GM19240 (cell line): ENCODE measurements at regions not wholly inside any gene's neighbourhood (a gene's known extent, or its start where the extent isn't known, plus 50 kb on each side); places are given as distances from the start of the nearest gene placed in this dataset.

Experiments
- DNase-seq: peaks from one replicate; pipeline ENCODE4 v3.0.0; 2011; ENCODE audit warnings: low spot score; ENCODE audit not compliant: insufficient read length

DNA sequence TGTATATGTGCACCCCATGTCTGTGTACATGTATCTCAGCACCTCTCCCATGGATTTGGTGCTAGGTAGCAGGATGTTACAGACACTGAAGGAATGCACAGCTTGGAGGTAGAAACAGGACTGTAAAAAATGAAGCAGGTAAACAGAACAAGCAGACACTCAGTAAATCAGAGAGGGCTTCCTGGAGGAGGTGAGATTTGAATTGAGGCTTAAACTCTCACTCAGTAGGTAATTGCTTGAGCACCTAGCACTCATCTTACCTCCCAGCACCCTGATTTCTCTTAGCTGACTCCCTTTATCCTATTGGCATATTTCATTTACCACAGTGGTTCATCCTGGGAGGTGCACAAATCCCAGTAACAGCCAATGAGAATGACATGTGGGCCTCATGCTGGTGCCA is 537.9 kb upstream of the RAB6C start:
- DNase-seq: no peak

DNA sequence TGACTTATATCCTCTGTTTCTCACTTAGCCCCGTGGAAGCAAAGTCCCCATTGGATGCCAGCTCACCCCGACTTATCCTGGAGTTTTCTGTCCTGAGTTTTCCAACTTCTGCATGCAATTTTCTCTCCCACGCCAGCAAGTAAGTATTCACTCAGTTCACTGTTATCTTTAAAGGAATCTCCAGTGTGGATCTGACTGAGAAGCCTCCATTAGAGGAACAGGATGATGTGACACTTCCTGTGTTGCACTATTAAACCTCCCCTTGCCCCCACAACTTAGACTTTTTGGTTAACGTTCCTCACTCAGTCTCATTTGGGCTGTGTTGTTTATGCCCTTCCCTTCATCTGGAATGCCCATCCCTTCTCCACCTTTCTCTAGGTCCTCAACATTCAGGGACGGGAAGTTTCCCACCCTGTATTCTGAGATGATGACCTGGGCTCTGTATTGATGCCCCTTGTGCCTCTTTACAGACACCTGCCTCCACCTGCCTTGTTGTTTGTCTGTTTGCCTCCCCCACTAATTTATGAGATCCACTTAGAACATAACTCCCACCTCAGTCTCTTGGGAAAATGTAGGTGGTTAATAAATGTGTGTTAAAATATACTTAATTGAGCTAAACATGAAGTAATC is 536.1 kb upstream of the RAB6C start:
- no peak for DNase-seq

DNA sequence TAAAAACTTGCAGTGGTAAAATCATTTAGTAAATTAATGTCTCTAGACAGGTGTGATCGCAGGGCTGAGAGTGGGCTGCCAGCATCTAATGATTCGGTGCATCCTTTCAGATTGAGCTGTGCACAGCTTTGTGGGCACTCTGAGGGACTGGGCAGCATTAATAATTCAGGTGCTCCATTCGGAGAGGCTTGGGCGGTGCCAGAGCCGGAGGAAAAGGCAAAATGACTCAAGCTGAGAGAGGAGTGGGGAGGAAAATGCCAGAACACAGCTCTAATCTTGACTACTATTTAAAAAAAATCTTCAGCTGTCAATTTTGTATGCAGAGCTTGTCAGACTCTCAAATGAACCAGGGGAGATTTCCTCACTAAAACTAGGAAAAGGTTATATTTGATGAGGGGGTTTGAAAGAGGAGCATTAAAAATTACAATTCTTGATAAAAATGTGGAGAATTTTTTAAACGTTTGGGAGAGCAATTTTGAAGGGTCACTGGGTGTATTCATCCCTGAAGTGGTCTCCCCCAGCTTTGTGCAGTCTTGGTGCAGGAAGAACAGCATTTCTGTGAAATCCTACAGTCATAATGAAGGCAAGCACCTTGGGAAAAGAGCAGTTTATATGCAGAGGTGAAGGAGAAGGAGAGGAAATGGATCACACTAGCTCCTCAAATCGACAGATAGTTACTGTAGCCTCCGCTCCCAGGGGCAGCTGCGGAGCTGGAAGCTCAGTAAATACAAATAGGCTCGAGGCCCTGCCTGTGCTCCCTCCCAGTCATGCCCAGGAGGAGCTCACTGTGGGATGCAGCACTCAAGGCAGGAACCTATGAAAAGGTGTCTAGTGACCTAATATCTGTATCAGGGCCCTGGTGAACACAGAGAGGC is 535.4 kb upstream of the RAB6C start:
- no peak for DNase-seq

DNA sequence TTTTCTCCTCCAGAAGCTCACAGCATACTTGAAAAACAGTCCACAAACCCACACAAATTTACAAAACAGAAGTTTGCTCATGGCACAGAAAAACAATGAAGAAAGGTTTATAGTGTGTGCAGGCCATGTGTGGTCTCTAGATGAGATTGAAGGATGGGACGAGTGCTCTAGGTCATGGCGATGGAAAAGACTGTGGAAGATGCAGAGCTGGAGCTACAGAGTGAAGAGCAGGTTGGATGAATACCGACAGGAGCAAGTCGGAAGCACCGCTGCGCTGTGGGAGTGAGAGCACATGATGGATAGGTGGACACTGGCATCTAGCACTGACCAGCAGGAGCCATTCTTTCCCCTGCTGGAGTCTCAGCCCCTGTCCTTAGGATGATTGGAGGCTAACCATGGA is 534.7 kb upstream of the RAB6C start:
- no peak for DNase-seq

DNA sequence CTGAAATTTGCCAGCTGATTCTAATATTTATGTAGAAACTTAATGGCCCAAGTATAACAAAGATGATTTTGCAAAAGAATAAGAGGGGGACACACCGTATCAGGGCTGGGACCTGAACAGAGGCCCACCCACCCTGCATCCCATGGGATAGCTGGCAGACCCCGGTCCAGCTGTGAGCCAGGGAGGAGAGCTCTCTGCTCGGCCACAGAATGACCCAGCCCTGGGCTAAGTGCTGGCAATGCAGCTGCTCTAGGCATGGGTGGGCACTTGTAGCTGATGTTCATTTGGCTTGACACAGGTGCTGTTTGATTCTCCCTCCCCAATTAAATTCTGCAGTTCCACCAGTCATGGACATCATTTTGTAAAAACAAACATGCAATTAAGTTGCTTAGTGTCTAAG is 522.8 kb upstream of the RAB6C start:
- DNase-seq: no peak

DNA sequence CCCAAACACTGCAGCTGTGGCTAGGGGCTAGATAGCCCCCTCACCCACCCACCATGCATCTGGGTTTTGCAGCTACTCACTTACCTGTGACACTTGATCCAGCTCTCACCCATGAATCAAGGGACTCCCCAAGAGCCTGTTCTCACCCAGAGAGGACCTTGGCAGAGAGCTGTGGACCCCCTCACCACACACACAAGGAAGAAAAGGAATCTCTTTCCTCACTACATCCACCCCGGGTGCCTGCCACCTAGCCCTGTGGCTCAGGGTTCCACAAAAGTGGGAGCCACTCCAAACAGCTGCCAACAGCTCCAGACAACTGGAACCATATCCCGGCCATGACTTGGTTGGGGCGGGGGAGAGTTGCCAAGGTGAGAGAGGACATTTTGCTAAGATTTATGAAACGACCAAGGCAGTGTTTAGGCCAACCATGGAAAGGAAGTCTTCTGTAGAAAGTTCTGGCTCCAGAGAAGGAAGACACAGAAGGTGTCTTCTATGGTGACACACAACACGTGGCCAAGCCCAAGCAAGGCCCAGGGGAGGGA is 522.1 kb upstream of the RAB6C start:
- DNase-seq: no peak

DNA sequence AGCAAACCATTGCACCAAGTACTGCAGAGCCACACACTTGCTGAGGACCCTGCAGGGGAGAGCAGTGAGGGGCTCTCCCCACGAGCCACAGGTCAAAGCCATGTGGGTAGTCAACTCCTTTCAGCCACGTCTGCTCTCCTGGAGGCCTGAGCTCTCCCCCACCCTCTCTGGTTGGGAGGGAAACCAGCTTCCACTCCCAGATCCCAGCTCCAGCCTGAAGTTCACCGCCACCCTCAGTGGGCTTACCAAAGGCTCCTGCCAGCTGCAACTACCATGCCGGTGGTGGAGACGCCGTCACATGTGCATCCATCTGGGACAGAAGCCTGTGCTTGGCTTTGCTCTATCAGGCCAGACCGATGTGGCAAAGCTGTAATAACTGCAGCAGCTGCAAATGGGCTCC is 521.5 kb upstream of the RAB6C start:
- DNase-seq: no peak

DNA sequence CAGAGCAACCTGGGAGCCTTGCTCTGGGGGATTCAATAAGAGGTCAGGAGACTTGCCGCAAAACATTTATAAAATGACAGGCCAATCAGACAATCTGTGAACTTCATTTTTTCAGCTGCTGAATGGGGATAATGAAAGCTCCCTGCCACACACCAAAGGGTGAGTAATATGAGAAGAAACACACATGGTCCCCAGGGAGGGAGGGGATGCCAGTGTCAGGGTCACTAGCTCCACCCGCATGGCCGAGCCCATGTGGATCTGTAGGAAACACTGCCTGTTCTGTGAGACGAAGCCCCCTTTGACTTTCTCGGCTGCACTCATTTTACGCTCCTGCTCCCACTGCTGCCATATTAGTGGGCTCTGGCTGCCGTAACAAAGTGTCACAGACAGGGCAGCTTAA is 521.0 kb upstream of the RAB6C start:
- DNase-seq: no peak

DNA sequence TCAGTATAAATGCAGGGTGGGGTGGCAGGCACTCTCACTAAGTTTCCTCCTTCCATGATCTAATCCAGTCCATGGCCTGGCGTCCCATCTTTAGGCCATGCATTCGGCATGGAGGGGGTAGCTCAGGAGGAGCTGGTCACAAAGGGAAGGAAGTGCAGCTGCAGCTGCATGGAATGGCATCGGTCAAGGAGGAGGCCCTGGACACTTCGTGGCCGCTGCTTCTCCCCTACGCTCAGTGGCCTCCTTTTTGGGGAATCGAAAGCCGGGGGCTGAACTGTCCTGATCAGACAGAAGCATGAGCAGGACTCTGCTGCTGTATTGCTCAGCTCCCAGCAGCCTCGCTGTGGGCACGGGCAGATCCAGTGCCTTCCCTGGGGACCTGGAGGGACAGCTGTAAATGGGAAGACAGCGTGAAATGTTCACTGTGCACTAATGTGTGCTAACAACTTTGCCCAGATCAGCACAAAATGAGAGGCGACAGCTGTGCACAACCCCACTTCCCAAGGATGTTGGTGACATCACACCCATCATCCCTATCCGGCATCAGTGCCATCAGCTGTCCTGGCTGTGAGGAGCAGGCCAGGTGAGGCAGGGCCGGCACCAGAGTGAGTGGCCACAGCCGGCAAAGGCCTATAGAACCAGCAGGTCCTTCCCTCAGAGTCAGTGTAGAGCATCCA is 520.1 kb upstream of the RAB6C start:
- DNase-seq: no peak

DNA sequence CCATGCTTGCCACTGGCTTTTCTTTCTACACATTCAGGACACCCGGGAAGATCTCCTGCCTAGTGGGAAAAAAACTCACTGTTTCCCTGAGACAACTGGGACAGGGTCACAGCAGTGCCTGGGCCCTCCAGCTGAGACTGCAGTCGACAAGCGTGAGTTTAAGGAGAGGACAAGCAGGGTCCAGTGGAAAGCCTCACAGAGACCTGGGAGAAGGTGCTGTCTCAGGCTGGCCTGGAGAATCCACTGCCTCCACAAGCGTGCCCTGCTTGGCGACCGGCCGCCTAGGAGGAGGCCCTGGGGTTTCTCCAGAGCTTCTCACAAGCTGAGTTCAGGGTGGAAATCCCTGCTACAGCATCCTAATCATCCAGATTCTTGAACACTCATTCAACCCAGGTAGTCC is 519.6 kb upstream of the RAB6C start:
- DNase-seq: no peak

DNA sequence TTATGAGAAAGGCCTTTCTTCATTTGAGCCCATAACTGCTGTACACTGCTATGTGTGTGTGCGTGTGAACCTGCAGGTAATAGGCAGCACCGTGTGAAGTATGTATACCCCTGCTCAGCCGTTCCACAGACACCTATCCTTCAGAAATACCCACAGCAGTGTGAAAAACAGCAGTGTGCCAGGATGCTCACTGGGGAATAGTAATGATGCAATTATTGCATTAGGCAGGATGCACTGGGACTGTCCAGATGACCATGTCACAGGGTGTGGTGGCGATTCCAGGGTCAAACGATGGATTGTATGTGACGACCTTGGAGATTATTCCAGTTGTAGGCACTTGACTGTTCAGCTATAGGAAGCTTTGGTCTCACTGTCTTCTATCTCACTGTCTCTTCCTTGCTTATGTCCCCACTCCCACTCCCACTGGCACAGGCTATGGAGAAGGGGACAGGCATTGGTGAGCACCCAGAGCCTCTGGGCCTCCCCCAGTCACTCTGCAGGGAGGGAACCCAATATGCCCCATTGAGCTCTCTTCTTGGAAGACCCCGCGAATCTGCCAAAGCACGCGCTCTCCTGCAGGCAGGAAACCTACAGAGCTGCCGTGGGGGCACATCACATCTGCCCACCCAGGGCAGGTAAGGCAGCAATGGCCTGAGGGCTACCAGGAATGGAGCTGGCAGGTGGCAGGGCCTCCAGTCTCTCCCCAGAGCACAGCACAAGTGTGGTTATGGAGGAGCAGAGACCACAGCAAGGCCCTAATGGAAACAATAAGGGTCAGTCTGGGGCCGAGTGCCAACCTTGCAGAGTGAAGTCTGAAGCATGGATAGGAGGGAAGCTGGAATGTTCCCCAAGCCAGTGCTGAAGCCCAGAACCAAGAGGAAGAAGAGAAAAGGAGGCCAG is 518.9 kb upstream of the RAB6C start:
- no peak for DNase-seq

DNA sequence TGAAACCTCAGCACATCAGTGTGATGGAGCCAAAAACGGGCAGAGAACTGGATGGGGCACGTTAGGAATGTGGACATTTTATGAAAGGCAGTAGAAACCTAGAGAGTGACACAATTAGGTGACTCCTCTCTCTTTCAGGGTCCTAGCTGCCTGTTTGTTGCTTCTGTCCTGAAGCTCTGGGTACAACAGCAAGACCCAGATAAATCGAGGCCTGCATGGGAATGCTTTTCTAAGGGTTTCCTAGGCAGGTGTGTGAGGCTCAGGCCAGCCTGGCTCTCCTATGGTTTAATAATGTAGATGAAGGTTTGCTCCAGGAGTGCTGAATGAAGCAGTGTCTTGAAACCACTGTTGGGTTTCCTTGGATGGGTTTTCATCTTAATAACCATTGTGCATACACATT is 517.1 kb upstream of the RAB6C start:
- no peak for DNase-seq

DNA sequence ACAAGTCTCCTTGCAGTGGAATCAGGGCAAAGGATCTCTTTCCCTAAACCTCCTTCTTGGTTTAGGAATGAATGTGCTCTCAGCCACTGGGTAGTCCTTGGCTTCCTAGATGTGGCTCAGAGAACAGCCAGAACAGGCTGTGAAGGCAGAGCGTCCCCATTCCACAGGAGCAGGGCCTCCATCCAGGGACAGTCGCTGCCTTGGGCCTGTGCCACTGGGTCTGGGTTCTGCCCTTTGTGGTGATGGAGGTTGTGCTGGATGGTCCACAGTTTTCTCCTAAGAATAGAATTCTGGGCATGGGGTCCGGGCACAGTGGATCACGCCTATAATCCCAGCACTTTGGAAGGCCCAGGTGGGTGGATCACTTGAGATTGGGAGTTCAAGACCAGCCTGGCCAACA is 516.5 kb upstream of the RAB6C start:
- no peak for DNase-seq

DNA sequence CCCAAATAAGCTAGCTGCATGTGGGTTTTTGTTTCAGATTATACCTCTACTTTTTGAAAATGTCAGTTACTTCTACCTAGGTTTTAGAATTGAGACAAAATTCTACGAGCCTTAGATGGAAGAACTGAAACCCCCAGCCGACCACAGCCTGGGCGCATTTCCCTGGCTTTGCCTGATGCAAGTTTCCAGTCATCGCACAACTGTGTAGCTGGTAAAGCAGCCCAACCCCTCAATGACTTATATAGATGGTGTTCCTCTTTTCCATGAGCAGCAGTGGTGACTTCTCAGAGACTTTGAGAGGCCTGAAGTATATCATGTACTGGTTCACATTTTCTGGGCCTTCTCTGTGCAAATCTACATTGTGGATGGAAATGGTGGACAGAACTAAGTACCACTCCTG is 515.4 kb upstream of the RAB6C start:
- DNase-seq: no peak

DNA sequence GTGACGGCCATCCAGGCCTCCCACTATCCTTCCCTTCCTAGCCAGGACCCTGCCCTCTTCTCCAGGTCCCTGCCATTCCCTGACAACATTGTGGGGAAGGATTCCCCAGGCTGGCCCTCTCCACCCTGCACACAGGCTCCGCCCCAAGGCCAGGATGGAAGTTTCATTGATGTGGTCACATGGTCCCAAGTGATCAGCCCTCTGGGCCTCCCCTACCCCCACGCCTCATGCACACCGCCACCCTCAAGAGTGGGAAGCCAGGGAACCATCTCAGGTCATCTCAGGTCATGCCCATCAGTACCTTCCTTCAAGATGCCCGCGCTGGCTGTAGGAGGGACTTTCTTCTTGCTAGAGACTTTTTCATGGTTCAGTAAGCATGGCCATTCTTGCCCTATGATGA is 514.8 kb upstream of the RAB6C start:
- no peak for DNase-seq

DNA sequence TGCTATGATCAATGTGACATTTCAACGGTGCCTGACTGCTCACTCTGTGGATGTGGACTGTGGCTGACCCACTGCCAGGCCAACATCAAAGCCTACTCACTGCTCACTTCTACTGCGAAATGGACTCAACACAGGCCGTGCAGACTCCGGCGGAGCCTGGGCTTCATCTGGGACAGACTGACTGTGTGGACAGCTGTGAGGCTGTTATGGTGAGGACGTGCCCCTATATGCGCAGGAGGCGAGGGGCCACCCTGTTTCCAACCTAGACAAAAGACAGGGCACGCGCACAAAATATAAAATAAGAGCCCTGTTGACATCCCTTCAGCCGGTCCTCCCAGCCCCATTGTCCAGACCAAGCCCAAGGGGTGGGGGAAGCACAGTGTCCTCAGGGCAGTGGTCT is 514.4 kb upstream of the RAB6C start:
- DNase-seq: no peak

DNA sequence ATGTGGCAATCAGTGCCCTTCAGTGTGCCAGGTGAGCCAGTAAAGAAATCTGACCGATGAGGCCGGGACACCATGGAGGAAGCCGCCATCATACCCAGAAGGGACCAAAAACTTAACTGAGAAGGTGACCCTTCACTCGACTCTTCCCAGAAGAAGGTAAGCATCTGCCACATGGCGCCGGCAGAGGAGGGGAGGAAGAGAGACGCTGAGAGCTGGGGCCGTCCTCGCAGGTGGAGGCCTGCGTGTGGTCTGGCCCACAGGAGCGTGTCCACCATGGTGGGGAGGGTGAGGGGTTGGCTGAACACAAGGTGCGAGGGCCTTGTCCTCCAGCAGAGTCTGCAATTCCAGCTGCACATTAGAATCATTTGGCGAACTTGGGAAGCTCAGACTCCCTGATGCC is 513.1 kb upstream of the RAB6C start:
- DNase-seq: no peak

DNA sequence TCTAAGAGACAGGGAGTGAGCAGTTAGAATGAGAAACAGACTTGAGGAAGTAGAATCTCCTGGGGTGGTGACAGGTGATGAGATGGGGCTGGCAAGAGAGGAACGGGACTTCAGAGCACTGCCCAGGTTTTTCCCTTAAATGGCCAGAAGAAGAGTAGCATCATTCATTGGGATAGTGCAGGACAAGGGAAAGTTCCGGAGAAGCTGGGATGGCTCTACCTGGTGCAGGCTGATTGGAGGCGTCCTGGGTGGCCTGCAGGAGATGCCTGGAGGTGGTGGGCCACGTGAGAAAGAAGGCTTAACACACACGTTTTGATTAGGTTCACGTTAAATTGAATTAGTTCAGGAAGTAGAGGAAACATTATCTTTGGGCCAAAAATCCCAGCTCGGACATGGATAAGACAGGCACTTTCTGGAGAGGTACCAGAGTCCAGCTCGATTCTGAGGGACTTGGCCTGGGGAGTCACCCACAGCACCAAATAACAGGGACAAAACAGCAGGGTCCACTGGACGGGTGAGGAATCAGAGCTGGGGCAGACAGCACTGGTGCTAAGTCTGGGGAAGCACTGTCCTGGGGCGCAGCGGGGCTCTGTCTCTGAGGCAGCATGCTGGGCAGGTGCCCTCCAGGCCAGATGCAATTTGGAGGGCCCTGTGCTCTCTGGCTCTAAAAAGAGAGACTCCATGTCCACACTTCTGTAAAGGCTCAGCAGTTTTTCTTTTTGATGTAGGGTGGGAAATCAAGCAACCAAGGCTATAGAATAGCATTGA is 512.3 kb upstream of the RAB6C start:
- DNase-seq: no peak

DNA sequence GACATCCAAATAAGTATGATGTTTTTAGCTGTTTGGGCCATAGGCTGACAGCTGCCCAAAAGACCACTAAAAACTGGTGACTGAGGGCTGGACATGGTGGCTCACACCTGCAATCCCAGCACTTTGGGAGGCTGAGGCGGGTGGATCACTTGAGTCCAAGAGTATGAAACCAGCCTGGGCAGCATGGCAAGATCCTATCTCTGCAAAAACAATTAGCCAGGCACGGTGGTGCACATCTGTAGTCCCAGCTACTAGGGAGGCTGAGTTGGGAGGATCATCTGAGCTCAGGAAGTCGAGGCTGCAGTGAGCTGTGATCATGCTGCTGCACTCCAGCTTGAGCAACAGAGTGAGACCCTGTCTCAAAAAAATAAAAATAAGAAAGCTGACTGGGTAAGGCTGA is 511.5 kb upstream of the RAB6C start:
- DNase-seq: no peak

DNA sequence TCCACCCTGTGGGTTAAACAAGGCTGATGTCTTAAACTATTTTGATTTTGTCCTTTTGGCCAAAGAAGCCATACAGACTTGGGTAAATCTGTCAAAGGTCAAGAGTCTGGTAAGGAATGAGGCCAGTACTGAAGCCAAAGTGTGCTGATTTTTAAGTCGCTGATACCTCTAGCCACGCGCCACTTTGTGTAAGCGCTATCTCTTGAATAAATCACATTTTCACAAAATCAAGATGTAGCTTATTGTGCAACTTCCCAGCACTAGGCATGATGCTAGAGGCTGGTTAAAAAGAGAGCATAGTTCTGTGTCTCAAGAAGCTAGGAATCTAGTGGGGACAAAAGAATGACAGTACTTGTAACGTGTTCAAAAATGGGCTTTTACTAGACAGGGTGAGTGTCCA is 510.6 kb upstream of the RAB6C start:
- no peak for DNase-seq

DNA sequence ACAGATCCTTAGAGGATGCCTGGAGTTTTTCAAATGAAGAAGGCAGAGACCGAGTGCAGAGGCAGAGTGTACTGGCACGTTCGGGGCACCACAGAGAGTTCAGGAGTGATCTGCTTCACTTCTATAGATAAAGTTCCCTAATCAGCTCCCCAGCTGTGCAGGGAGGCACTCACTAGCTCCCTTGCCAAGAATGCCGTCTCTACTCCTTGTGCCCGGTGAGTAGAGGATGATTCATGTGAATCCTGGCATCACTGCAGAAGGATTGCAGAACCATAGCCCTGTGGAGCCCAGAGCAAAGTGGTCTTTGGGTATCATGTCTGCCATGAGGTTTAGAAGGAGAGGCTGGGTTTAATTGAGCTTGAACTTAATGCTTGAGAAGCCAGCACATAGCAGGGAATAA is 510.1 kb upstream of the RAB6C start:
- no peak for DNase-seq
